Stomach (tissue), 8 donors: ENCODE measurements at regions not wholly inside any gene's neighbourhood (a gene's known extent, or its start where the extent isn't known, plus 50 kb on each side); places are given as distances from the start of the nearest gene placed in this dataset.

Experiments used
- DNase-seq, 2 donors: peaks; one replicate each; pipeline versions ENCODE4 v3.0.0 to v3.0.0-alpha.2; 2013 to 2019
- H3K27ac ChIP-seq, 5 donors: fragments of 200-600 bp in 4 of 5; sonication (generic) in 4 of 5; one replicate each; pipeline ENCODE4 v1.5.1; 2013 to 2019; ENCODE audit warnings: mild to moderate bottlenecking in 1 of 5, moderate library complexity in 1 of 5
- H3K27me3 ChIP-seq, 3 donors: fragments of 200-600 bp; sonication (generic); one replicate each; pipeline ENCODE4 v1.5.1; 2017 to 2019; ENCODE audit warnings: mixed run types in 1 of 3
- H3K36me3 ChIP-seq, 4 donors: fragments of 200-600 bp; sonication (generic); 1 replicate in 3 of 4; 2 replicates in 1 of 4; pipeline ENCODE4 v1.5.1; 2016 to 2019
- H3K4me1 ChIP-seq, 4 donors: fragments of 200-600 bp; sonication (generic); one replicate each; pipeline ENCODE4 v1.5.1; 2016 to 2019
- H3K4me3 ChIP-seq, 4 donors: fragments of 200-600 bp; sonication (generic) in 3 of 4; one replicate each; pipeline ENCODE4 v1.5.1; 2016 to 2019; ENCODE audit warnings: mild to moderate bottlenecking in 1 of 4
- H3K9me3 ChIP-seq, 4 donors: fragments of 200-600 bp; sonication (generic); one replicate each; pipeline ENCODE4 v1.5.1; 2016 to 2019
- CTCF ChIP-seq, 7 experiments: fragments of 450-650 bp in 4 of 7; fragments of 200-600 bp in 3 of 7; sonication (generic) in 3 of 7; IDR thresholded peaks; one replicate each; pipeline ENCODE4 v1.5.1; 2016 to 2019; ENCODE audit warnings: antibody characterized with exemption in 7 of 7, control low read depth in 2 of 7, mild to moderate bottlenecking in 1 of 7
- EP300 ChIP-seq: sonication (generic); formaldehyde crosslinking; IDR thresholded peaks from one replicate; pipeline ENCODE4 v1.6.1; 2017; ENCODE audit warnings: antibody characterized with exemption
- POLR2A ChIP-seq, 4 donors: fragments of 450-650 bp; IDR thresholded peaks; one replicate each; pipeline ENCODE4 v1.6.1; 2016; ENCODE audit warnings: antibody characterized with exemption in 4 of 4, control low read depth in 2 of 4, mild to moderate bottlenecking in 1 of 4, moderate library complexity in 1 of 4
- POLR2AphosphoS5 ChIP-seq, 3 donors: sonication (generic); formaldehyde crosslinking; IDR thresholded peaks; one replicate each; pipeline ENCODE4 v1.6.1; 2016; ENCODE audit warnings: antibody characterized with exemption in 3 of 3
- WGBS, 5 donors: extraction: QIAGEN DNeasy Blood & Tissue Kit in 3 of 5; methylation state at CpG; one replicate each; pipeline versions ENCODE4 v1.1.5 to v1.1.7; 2013 to 2018; 5-methylcytosine and 5-hydroxymethylcytosine counted together
- intact Hi-C: fragments of 100-400 bp; cut with DNase I; formaldehyde crosslinking; loops from one replicate; pipeline ENCODE4 v1.15.1; 2023; ENCODE audit warnings: low total_unique reads
- donor health status: healthy with polysubstance abuse.
- donor health status: Bipolar disorder and iron deficiency.
- donor health status: healthy.

GRCh38 chr6:120496661-120497060, 837.6 kb downstream of the TBC1D32 start:
- H3K9me3 ChIP-seq: no peaks in the 10 kb centered on the region
- no peak overlapping the region for H3K27ac ChIP-seq
- 17 to 33% (median 25%) methylated on average over 1 of the region's 1 CpG for WGBS, 5 donors
- no peak overlapping the region for H3K4me3 ChIP-seq
- intact Hi-C loops: no loop called here
- H3K36me3 ChIP-seq: no peaks in the 10 kb centered on the region
- peak in 1 of 2 donors; percentile 2 for DNase-seq
- no peaks in the 10 kb centered on the region for H3K4me1 ChIP-seq
- no peaks in the 10 kb centered on the region for H3K27me3 ChIP-seq
- TF ChIP-seq POLR2AphosphoS5 (IDR thresholded peaks at IDR 0.05): no peak
- no peak for TF ChIP-seq POLR2A (IDR thresholded peaks at IDR 0.05)
- TF ChIP-seq CTCF (IDR thresholded peaks at IDR 0.05): no peak

GRCh38 chr6:120493505-120493904, 840.8 kb downstream of the TBC1D32 start:
- H3K27me3 ChIP-seq: no peaks in the 10 kb centered on the region
- H3K9me3 ChIP-seq: no peaks in the 10 kb centered on the region
- TF ChIP-seq EP300: no peak
- TF ChIP-seq POLR2A (IDR thresholded peaks at IDR 0.05): no peak
- TF ChIP-seq CTCF (IDR thresholded peaks at IDR 0.05): no peak
- no peak for TF ChIP-seq POLR2AphosphoS5 (IDR thresholded peaks at IDR 0.05)
- no peak overlapping the region for H3K27ac ChIP-seq
- H3K4me3 ChIP-seq: no peak overlapping the region
- intact Hi-C loops: no loop called here
- no peaks in the 10 kb centered on the region for H3K36me3 ChIP-seq
- H3K4me1 ChIP-seq: no peaks in the 10 kb centered on the region
- DNase-seq: no peak

GRCh38 chr6:120489941-120490340, 844.3 kb downstream of the TBC1D32 start:
- TF ChIP-seq POLR2AphosphoS5 (IDR thresholded peaks at IDR 0.05): no peak
- no peak for TF ChIP-seq EP300
- TF ChIP-seq POLR2A (IDR thresholded peaks at IDR 0.05): no peak
- TF ChIP-seq CTCF (IDR thresholded peaks at IDR 0.05): no peak
- no peak for DNase-seq

GRCh38 chr6:120484146-120484545, 850.1 kb downstream of the TBC1D32 start:
- no peak for TF ChIP-seq EP300
- no peak for TF ChIP-seq CTCF (IDR thresholded peaks at IDR 0.05)
- no peak for TF ChIP-seq POLR2A (IDR thresholded peaks at IDR 0.05)
- no peak for TF ChIP-seq POLR2AphosphoS5 (IDR thresholded peaks at IDR 0.05)
- H3K4me1 ChIP-seq: no peaks in the 10 kb centered on the region
- H3K36me3 ChIP-seq: no peaks in the 10 kb centered on the region
- no peak for DNase-seq
- H3K27ac ChIP-seq: no peak overlapping the region
- H3K27me3 ChIP-seq: no peaks in the 10 kb centered on the region
- H3K4me3 ChIP-seq: no peak overlapping the region
- 82 to 86% (median 83%) methylated on average over 2 of the region's 2 CpGs for whole genome bisulfite sequencing, 5 donors
- intact Hi-C loops: no loop called here
- peaks cover 0 to 13% (median 6%) of the 10 kb centered on the region in 4 donors for H3K9me3 ChIP-seq

More at GRCh38 chr6:120489941-120490340, 844.3 kb downstream of the TBC1D32 start:
- 68 to 79% (median 74%) methylated on average over 2 of the region's 2 CpGs for WGBS, 5 donors
- H3K27ac ChIP-seq: no peak overlapping the region
- H3K36me3 ChIP-seq: no peaks in the 10 kb centered on the region
- no peaks in the 10 kb centered on the region for H3K4me1 ChIP-seq
- no peaks in the 10 kb centered on the region for H3K9me3 ChIP-seq
- H3K27me3 ChIP-seq: no peaks in the 10 kb centered on the region
- no peak overlapping the region for H3K4me3 ChIP-seq
- intact Hi-C loops: no loop called here
